IPS-NIHi7 (cell line): ENCODE measurements at regions not wholly inside any gene's neighbourhood (a gene's known extent, or its start where the extent isn't known, plus 50 kb on each side); places are given as distances from the start of the nearest gene placed in this dataset.
"Not testable (repeated sequence)": the region's sequence is repeated elsewhere in the genome, so short reads cannot be mapped to it uniquely, and the experiment has no call there.

ENCODE experiments used
- DNase-seq: peaks from one replicate; pipeline ENCODE4 v3.0.0; 2012; ENCODE audit warnings: mixed read lengths; ENCODE audit errors: extremely low spot score

DNA sequence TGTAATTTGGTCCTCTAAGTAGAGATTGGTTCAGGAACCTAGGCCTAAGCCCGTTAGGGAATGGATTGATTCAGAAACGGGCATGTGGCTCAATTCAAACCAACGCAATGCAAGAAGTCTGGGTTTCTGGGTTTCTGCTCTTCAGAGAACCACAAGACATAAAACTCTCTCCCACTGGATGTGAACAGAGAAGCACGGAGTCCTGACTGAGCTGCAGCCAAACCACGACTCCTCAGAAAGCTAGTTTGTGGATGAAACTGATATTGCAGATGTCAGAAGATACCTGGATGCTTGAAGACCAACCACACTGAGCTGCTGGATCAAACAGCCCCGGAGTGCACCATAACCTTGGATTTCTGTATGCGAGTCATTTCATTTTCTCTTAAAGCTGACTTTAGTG is 50.0 kb downstream of the SOD2 start:
- no peak for DNase-seq

DNA sequence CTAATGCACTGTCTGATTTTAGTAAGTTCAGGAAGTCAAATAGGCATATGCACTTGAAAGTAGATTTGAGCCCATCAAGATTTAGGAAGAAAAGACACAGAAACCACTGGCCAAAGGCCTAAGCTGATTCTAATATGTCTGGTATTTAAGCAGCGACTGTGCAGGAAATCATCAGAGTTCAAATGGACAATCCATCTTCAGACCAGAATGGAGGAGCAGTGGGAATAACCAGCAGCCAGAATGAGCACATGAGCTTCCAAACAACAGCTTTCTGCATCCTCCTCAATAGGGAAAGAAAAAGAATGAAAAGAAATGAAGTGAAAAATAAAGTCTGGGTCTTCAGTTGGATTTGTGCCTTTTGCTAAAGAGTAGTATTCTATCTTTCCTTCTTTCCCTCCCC is 50.6 kb downstream of the SOD2 start:
- DNase-seq: no peak

DNA sequence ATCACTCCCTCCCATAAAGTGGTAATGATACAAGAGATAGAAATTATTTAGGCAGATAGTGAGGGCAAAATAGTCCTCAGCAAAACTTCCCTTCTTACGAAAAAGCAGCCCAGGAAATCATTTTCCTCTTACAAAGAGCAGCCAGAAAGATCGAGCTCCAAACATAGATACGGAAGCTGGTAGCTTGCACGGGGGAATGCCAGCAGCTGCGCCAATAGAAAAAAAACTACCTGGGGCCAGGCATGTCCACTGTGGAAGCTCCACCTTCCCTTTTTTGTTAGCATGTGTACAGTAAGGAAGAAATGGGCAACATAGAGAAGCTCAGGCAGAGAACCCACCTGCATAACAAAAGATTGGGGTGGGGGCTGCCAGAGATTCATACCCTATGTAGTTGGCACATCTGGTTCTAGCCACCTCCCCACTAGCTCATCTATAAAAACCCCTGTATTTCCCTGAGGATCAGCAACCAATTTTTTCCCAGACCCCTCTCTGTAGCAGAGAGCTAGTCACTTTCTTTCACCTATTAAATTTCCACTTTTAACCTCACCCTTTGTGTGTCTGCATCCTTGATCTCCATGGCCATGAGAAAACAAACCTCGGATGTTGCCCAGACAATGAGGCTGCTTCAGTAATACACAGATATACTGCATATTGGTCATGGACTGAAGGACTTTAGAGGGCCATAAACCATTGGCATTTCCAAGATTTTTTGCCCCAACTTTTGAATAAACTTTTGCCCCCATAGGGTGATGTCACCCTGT is 52.1 kb downstream of the SOD2 start:
- DNase-seq: no peak

DNA sequence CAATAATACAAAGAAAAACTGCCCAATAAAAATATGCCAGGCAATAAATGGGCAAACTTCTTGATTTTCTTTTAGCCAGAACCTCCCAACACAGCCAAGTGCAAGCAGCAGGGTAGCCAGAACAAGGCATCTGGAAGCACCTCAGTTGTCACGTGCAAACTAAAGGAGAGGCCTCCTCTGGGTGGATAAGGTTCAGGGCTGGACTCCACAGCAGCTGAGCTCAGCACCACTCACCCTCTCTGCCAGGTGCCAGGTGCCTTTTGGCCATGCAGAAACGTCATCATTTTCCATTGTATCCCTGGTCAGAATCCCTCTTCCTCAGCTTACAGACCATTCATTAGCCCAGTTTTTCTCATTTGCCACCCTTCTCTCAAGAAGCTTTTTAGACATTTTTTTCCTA is 52.7 kb downstream of the SOD2 start:
- no peak for DNase-seq

DNA sequence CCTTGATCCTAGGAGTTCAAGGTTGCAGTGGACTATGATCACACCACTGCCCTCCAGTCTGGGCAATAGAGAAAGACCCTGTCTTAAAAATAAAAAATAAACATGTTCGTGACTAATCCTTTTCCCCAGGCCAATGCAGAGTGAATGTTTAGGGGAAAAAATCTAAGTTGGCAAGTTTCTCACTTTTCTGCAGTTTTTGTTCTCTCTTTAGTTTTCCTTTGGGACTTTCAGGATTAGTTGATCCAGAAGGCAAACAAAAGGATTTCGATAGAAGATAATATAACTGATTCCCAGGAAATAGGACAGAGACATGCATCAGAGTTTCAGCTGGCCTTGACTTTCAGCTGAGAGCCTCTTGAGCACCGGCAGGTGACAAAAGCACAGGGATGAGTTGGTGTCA is 53.3 kb downstream of the SOD2 start:
- DNase-seq: no peak

DNA sequence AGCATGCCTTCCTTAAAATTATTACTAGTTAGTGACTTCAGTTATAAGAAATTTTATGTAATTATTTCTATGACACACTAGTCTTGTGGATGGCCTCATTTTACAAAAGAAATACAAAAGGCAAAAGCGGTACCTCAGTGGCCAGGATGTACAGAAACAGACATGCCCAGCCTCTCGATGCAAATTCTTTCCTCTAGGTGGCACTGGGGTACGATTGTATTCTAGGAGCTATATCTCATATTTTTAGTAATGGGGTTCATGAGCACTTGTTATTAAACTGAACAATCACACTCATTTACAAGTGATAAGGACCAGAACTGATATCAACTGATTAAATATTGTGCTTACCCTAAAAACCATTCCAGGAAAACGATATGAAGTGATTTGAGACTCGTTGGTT is 59.8 kb downstream of the SOD2 start:
- DNase-seq: peak; percentile 50

DNA sequence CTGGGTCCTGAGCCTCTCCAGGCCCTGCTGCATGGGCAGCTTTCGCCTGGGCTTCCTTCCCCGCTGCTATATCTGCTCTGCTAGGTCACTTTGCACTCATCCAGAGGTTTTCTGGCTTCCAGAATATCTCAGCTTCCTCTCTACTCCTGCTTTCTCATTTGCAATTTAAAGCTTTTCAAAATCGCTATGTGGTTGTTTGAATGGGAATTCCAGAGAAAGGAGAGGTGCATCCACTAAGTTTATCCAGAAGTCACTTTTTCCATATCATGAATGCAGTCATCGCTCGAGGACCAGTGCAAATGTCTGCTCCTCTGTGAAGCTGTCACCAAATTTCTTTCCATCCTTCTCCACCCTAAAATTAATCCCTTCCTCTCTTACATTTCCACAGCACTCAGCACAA is 61.2 kb downstream of the SOD2 start:
- no peak for DNase-seq

DNA sequence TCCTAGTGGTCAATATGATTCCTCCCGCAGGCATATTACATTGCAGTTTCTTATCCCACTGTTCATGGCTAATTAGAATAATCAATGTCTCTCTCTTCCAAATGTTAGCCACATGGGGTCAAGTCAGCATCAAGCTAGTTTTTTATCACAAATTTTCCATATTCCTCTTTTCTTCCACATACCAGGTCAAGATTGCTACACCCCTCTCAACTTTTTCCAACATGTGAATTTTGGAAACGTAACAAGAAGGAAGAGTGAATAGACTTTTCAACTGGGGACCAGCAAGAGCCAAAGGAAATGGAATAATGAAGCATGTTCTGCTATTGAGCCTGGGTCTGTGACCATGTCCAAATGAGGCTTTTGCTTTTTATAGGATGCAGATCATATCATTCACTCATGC is 65.1 kb downstream of the SOD2 start:
- DNase-seq: no peak

DNA sequence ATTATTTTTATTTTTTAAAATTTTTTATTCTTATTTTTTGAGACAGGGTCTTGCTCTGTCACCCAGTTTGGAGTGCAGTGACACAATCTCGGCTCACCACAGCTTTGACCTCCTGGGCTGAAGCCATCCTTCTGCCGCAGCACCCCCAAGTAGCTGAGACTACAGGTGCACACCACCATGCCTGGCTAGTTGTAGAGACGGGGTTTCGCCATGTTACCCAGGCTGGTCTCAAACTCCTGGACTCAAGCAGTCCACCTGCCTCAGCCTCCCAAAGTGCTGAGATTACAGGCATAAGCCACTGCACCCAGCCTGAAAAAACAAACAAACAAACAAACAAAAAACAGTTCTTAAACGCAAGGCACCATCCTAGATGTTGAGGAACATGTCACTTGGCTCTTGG is 66.5 kb downstream of the SOD2 start:
- not testable (repeated sequence) for DNase-seq

DNA sequence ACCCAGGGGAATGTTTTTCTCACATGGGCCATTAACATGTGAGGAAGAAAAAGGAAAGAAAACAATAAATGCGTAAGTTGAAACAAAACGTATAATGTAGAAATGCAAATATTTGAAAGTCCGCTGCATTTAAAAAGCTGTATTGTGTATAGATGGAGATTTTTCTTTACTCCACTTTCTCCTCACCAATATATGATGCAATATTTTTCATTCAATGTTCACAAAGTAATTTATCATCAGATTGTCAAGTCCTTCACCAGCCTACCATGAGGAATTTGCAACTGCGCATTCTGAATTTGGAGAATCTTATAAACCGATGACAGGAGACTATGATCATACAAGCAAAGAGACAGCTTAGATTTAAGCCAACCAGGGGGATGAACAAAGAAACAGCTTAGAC is 69.9 kb downstream of the SOD2 start:
- no peak for DNase-seq

DNA sequence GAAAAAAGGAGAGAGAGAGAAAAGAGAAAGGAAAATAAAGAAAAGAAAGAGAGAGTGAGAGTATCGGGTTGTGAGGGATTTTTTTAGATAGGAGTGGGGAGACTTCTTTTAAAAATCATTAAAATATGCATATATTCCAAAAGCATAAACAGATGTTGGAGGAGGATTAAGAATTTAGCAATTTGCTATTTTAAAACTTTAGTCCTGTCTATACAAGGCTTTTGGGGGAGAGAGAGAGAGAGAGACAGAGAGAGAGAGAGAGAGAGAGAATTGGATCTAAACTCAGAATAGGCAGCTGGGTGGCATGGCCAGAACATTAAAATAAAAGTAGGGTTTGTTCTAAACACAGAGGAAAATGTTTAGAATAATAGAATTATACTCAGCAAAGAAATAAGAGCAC is 72.1 kb downstream of the SOD2 start:
- no peak for DNase-seq

DNA sequence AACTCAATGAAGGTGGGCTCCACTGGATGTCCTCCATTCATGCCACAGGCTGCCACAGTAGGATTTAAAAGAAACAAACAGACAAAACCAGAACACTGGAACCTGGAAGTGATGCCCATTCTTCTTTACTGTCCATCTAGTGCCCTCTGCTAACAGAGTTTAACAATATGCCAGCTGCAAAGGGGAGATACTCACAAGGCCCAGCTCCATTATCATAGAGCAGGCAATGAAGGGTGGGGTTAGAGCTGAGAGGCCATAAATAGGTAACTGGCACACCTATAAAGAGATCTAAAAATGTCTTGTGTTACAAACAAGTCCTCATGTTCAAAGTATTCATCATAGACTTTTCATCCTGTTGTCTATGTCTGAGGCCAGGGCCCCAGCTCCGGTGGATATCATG is 75.6 kb downstream of the SOD2 start:
- DNase-seq: no peak

DNA sequence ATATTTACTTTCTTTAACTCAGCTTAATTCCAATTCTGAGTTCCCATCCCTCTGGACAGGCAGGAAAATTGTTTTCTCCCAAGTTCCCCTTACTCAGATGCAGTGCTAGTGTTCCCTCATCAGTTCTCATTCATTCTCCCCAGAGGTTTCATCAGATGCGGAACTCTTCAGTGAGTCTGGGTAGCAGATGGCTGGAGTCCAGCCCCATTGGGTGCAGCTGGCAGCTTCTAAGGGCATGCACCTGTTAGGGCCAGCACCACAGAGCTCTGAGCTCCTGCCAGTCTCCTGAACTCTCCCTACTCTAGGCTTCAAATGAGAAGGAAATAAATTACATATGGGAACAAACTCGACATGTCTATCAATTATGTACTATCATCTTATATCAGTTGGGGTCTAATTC is 76.6 kb downstream of the SOD2 start:
- no peak for DNase-seq

DNA sequence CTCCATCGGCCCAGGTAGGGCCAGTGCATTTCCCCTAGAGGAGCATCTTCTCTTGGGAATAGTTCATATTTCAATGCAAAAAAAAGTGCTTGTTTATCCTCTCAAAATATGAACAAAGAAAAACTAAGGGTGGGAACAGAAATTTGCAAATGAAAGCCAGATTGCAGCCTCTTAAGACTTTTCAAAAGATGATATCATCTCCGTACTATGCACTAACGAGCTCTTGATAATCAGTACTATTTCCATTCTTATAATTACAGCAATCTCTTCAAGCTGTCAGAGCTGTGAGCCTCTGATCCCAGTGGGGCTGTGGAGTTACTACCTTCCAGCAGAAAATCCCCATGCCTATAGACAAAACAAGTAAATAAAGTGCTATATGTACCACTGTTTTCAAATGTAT is 77.1 kb downstream of the SOD2 start:
- DNase-seq: no peak

DNA sequence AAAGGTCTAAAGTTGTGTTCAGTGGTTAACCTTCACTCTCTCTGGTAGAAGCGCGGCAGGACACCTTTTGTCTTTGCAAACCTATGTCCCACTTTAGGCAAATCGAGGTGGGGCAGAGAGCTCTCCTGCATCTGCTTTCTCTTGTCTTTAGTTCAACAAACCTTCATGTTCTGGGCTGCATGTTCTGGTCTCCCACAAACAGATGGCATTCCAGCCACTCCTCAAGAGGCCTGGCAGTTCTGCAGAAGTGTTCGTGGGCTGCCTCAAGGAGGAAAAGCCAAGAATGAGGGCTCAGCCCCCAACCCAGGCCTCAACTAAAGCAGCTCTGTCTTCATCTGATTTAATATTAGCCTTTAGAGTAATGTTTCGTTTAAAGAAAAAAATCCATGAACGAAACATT is 82.2 kb downstream of the SOD2 start:
- DNase-seq: no peak

DNA sequence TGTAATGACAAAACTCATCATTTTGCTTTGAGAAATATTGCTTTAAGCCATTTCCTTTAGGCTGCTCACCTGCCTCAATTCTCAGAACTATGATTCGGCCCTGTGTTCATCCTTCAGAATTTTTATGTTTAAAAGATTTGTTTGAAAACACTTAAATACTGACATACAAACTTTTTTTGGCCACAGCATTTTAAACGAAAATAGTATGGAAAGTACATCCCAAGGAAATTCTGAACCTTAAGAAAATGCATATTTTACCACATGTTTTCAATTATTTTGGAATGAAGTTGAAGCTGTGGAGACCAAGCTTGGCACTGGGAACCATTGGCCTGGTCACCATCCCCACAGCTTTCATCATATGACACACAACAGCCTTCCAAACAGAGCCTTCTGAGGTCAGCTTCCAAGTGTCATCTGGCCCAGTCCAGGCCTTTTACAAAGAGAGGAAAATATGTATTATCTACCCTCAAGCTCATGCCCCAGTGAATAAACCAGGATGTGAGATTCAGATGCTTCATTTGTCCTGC is 83.3 kb downstream of the SOD2 start:
- no peak for DNase-seq

DNA sequence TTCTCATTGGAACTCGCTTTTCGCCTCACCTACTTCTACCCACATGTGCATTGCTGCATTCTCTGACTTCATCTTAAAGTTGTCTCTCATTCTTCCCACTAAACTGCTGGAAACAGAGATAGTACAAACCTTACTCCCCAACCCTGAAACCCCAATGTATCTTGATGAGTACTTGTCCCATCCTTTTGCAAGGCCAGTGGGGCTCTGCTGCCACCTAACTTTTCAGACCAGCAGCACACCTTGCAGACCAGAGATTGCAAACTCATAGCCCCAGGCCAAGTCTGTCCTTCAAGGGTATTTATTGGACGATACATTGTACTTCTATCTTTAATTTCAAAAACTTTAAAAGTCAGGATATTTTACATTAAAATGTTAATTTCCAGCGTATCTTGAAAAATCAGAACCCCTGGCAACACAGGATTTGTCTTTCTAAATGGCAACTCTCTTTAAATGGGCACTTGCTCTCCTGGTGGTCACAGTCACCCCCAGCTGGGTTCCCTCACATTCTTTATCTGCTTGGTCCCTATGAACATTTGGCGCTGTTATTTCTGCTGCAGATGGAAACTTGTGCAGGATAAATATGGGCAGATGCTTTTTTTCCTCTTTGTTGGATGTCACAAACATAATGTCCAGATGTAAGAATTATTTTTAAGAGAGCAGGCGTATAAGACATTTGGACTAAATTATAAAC is 83.9 kb downstream of the SOD2 start:
- peak; percentile 82 for DNase-seq

DNA sequence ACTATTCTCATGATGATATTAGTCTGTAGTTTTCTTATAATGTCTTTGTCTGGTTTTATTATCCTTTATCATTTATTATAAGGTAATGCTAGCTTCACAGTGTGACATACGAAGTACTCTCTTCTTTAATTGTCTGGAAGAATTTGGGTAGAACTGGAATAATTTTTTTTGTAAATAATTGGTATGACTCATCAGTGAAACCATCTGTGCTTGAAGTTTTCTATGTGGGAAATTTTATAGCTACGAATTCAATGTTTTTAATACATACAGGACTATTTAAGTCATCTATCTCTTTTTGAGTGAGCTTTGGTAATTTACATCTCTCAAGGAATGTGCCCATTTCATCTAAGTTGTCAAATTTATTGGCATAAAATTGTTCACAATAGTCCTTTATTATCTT is 86.3 kb downstream of the SOD2 start:
- DNase-seq: no peak

DNA sequence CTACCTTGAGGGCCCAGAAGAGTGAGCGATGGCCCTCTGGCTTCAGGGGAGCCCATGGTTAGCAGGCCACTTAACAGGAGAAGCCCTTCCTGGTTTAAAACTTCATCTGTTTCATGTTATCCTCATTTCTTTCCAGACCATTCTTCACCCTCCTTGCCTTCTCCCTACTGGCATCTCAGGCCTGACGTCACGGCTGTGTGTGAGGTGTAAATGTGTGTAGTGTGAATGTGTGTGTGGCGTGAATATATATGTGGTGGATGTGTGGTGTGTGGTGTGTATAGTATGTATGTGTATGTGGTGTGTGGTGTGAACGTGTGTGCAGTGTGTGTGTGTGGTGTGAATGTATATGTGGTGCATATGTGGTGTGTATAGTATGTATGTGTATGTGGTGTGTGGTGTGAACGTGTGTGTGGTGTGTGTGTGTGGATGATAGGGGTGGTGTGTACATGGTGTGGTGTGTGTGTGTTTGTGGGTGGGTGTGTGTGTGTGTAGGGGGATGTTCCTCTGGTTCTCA is 88.5 kb downstream of the SOD2 start:
- DNase-seq: no peak

DNA sequence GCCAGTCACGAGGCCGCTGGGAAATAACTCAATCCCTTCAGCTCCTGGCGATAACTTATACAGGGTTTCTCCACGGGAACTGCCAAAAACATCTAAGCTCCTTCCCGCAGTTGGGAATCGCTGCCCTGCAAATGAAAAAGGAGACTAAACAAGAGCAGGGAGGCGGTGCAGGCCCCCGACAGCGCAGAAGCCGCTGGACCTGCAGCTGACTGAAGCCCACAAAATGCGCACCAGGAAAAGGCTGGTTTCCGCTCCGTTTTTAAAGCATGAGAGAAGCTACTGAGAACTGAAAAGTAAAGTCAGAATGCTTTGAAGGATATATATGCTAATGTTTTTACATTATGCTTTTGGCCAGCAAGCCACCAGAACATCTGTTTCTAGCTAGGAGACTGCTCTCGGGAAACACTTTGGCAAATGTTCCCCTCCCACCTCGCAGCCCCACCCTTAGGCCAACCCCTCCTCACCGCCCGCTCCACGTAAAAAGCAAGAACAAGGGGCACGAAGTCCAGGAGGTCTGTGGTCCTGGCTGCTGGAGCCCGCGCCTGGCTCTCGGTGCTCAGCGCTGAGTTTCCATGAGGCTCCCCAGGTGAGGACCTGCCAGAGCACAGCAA is 90.5 kb downstream of the SOD2 start:
- DNase-seq: no peak

DNA sequence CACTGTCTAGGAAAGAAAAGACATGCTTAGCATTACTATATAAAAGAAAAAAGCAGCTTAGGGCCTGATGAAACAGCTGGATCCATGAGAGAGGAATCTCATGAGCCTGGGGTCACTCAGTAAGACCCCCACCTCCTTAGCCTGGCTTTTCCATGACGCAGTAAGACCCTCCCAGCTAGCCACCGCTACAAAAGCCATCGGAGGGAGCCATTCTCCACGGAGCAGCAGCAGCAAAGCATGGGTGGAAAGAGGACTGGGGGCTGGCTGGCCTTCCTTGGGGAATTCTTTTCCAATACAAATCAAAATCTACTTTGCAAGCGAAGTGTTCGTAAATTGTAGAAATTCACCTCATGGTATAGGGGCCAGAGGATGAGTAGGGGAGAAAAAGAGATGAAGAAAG is 91.8 kb downstream of the SOD2 start:
- no peak for DNase-seq

DNA sequence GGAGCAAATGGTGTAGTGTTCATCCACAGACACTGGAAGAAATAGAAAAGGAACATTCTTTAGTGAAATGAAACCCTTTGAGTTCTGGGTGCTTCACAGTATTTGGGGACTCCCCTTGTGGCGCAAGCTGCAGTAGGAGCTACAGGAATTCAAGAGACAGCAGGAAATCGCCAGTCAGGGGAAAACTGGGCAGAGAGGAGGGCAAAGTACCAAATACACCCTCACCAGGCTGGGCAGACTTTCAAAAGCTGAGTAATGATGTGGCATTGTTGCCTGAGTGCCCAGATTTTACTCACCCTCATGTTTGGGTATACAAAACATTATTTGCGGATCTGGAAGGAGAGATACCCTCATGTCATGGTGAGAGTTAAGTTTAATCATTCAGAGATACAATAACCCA is 97.9 kb downstream of the SOD2 start:
- no peak for DNase-seq

DNA sequence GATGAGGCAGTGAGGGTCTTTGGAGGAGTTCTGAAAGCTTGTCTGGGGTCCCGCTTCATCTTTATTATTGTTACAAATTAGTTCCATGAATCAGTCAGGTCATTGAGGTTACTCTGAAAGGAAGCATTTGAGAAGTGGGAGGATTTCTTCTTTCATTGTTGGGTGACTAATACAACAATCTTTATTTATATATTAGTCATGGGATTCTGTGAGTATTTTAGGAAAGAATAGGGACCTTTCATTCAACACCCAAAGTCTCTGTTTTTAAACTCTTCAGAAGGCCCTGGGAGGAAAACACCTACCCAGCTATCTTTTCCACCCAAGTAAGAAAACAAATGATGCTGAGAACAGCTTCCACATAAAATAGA is 98.3 kb downstream of the SOD2 start:
- no peak for DNase-seq
